DOHH2 (cell line): ENCODE measurements at regions not wholly inside any gene's neighbourhood (a gene's known extent, or its start where the extent isn't known, plus 50 kb on each side); places are given as distances from the start of the nearest gene placed in this dataset.

Experiments
- H3F3A ChIP-seq: fragments of 200-600 bp; sonication (generic), shearing (Covaris generic); 2 replicates; pipeline ENCODE4 v1.6.0; 2016; ENCODE audit warnings: antibody characterized with exemption, mild to moderate bottlenecking; ENCODE audit not compliant: control insufficient read depth, insufficient read depth
- H3K27ac ChIP-seq: fragments of 200-600 bp; sonication (generic); 2 replicates; pipeline ENCODE4 v1.5.1; 2014; ENCODE audit warnings: low read depth, mild to moderate bottlenecking, low read length, moderate library complexity
- H3K27me3 ChIP-seq: fragments of 200-600 bp; sonication (generic); 2 replicates; pipeline ENCODE4 v1.6.1; 2014; ENCODE audit warnings: mild to moderate bottlenecking, low read length, mixed read lengths; ENCODE audit not compliant: control insufficient read depth
- H3K36me3 ChIP-seq: fragments of 200-600 bp; sonication (generic); 2 replicates; pipeline ENCODE4 v1.6.1; 2014; ENCODE audit warnings: mild to moderate bottlenecking, low read length, moderate library complexity, mixed read lengths; ENCODE audit not compliant: control insufficient read depth
- H3K4me1 ChIP-seq: fragments of 200-600 bp; sonication (generic); 2 replicates; pipeline ENCODE4 v1.6.1; 2014; ENCODE audit warnings: mild to moderate bottlenecking, low read length, mixed read lengths; ENCODE audit not compliant: control insufficient read depth
- H3K4me2 ChIP-seq: fragments of 200-600 bp; sonication (generic); 2 replicates; pipeline ENCODE4 v1.6.0; 2014; ENCODE audit warnings: mild to moderate bottlenecking, low read length, moderate library complexity
- H3K4me3 ChIP-seq: fragments of 200-600 bp; sonication (generic); 2 replicates; pipeline ENCODE4 v1.5.1; 2014; ENCODE audit warnings: mild to moderate bottlenecking, low read length, mixed read lengths
- H3K79me2 ChIP-seq: fragments of 200-600 bp; sonication (generic); 2 replicates; pipeline ENCODE4 v1.6.1; 2014; ENCODE audit warnings: mild to moderate bottlenecking, low read length, mixed read lengths; ENCODE audit not compliant: control insufficient read depth
- H3K9me2 ChIP-seq: fragments of 200-600 bp; sonication (generic); replicated peaks from 2 replicates; pipeline ENCODE4 v1.6.1; 2014; ENCODE audit warnings: mild to moderate bottlenecking, low read length, mixed read lengths; ENCODE audit not compliant: control insufficient read depth
- H3K9me3 ChIP-seq: fragments of 200-600 bp; sonication (generic); 2 replicates; pipeline ENCODE4 v1.6.1; 2014; ENCODE audit warnings: antibody characterized with exemption, low read length, mixed read lengths; ENCODE audit not compliant: control insufficient read depth, insufficient read depth
- H4K20me1 ChIP-seq: fragments of 200-600 bp; sonication (generic); 2 replicates; pipeline ENCODE4 v1.6.0; 2014; ENCODE audit warnings: low read depth, mild to moderate bottlenecking, antibody characterized with exemption, low read length, moderate library complexity; ENCODE audit not compliant: control insufficient read depth, insufficient read depth
- CTCF ChIP-seq: fragments of 200-600 bp; sonication (generic); IDR thresholded peaks from one replicate; pipeline ENCODE4 v1.5.1; 2014; ENCODE audit warnings: antibody characterized with exemption, mild to moderate bottlenecking, low read depth, low read length; ENCODE audit not compliant: poor library complexity, severe bottlenecking
- EZH2phosphoT487 ChIP-seq: fragments of 200-600 bp; sonication (generic); IDR thresholded peaks from 2 replicates; pipeline ENCODE4 v1.6.1; 2017; ENCODE audit warnings: borderline replicate concordance, mild to moderate bottlenecking, antibody characterized with exemption, low read length, moderate library complexity, mixed read lengths

GRCh38 chr4:59818656-59819055 is 1381.5 kb upstream of the ADGRL3 start:
- TF ChIP-seq CTCF: no peak
- TF ChIP-seq EZH2phosphoT487: no peak
- Histone ChIP-seq H3F3A (no peaks in the 10 kb centered on the region), H3K27me3 (no peaks in the 10 kb centered on the region), H3K27ac (no peak overlapping the region), H3K9me2 (no peaks in the 10 kb centered on the region), H3K79me2 (no peaks in the 10 kb centered on the region), H3K36me3 (no peaks in the 10 kb centered on the region), H3K9me3 (no peaks in the 10 kb centered on the region), H3K4me1 (no peaks in the 10 kb centered on the region), H3K4me3 (no peak overlapping the region), H3K4me2 (no peak overlapping the region), H4K20me1 (no peaks in the 10 kb centered on the region)

GRCh38 chr4:59823311-59823710 is 1376.8 kb upstream of the ADGRL3 start:
- no peak for TF ChIP-seq EZH2phosphoT487
- no peak for TF ChIP-seq CTCF
- Histone ChIP-seq H3K27me3 (no peaks in the 10 kb centered on the region), H3K4me3 (no peak overlapping the region), H3K36me3 (no peaks in the 10 kb centered on the region), H3K4me2 (no peak overlapping the region), H3K4me1 (no peaks in the 10 kb centered on the region), H3K27ac (no peak overlapping the region), H3K9me3 (no peaks in the 10 kb centered on the region), H3F3A (no peaks in the 10 kb centered on the region), H4K20me1 (no peaks in the 10 kb centered on the region), H3K79me2 (no peaks in the 10 kb centered on the region), H3K9me2 (no peaks in the 10 kb centered on the region)

- no peaks in the 10 kb centered on the region for H3F3A ChIP-seq
- no peaks in the 10 kb centered on the region for H3K9me2 ChIP-seq
- no peaks in the 10 kb centered on the region for H4K20me1 ChIP-seq
- H3K4me2 ChIP-seq: no peak overlapping the region
- no peaks in the 10 kb centered on the region for H3K36me3 ChIP-seq
- H3K4me1 ChIP-seq: no peaks in the 10 kb centered on the region
- no peak for TF ChIP-seq CTCF
- TF ChIP-seq EZH2phosphoT487: no peak
- H3K79me2 ChIP-seq: no peaks in the 10 kb centered on the region
- no peaks in the 10 kb centered on the region for H3K27me3 ChIP-seq
- H3K27ac ChIP-seq: no peak overlapping the region
- no peak overlapping the region for H3K4me3 ChIP-seq
- H3K9me3 ChIP-seq: no peaks in the 10 kb centered on the region
Measured at GRCh38 chr4:59825104-59825503, 1375.0 kb upstream of the ADGRL3 start.

GRCh38 chr4:59831746-59832145 is 1368.4 kb upstream of the ADGRL3 start:
- Histone ChIP-seq H3K4me2 (no peak overlapping the region), H3K9me3 (no peaks in the 10 kb centered on the region), H3K4me3 (no peak overlapping the region), H3K79me2 (no peaks in the 10 kb centered on the region), H3K9me2 (no peaks in the 10 kb centered on the region), H3F3A (no peaks in the 10 kb centered on the region), H3K27ac (no peak overlapping the region), H3K4me1 (no peaks in the 10 kb centered on the region), H4K20me1 (no peaks in the 10 kb centered on the region), H3K27me3 (no peaks in the 10 kb centered on the region), H3K36me3 (no peaks in the 10 kb centered on the region)
- no peak for TF ChIP-seq CTCF
- no peak for TF ChIP-seq EZH2phosphoT487
